Motor neuron (in vitro differentiated cells): ENCODE measurements at regions not wholly inside any gene's neighbourhood (a gene's known extent, or its start where the extent isn't known, plus 50 kb on each side); places are given as distances from the start of the nearest gene placed in this dataset.

Experiments
- ATAC-seq, 8 experiments: fragments of 200-7000 bp; cut with Tn5 transposase; replicated peaks in 6 of 8; 2 replicates each; pipeline ENCODE4 v1.8.0; 2021; ENCODE audit warnings: mild to moderate bottlenecking in 8 of 8, moderate library complexity in 8 of 8
- H3K27ac ChIP-seq, 2 donors: fragments of 250-450 bp; sonication (Bioruptor Pico); 2 replicates each; pipeline ENCODE4 v1.9.0; 2021; ENCODE audit warnings: antibody characterized with exemption in 2 of 2, mild to moderate bottlenecking in 2 of 2, moderate library complexity in 1 of 2
- H3K4me1 ChIP-seq, 2 donors: fragments of 250-450 bp; sonication (Bioruptor Pico); replicated peaks in 1 of 2; 2 replicates each; pipeline ENCODE4 v1.6.1; 2021; ENCODE audit warnings: antibody characterized with exemption in 2 of 2, mild to moderate bottlenecking in 2 of 2, moderate library complexity in 1 of 2
- H3K4me3 ChIP-seq, 5 donors: fragments of 250-450 bp; sonication (Bioruptor Pico); 2 replicates each; pipeline ENCODE4 v1.9.0; 2021; ENCODE audit warnings: antibody characterized with exemption in 5 of 5, mild to moderate bottlenecking in 5 of 5, moderate library complexity in 4 of 5
- WGBS, 10 experiments: fragments of 450-650 bp; shearing (Covaris generic); methylation state at CpG; one replicate each; pipeline ENCODE4 v1.0.0; 2022; 5-methylcytosine and 5-hydroxymethylcytosine counted together
- in situ Hi-C, 9 experiments: fragments of 400-800 bp; cut with MboI; loops; one replicate each; pipeline ENCODE4 v1.15.0; 2021; ENCODE audit warnings: low sequenced_read_pairs in 9 of 9, low pct_unique_long_range_greater_than_20kb in 2 of 9; ENCODE audit not compliant: unreplicated experiment in 9 of 9

DNA sequence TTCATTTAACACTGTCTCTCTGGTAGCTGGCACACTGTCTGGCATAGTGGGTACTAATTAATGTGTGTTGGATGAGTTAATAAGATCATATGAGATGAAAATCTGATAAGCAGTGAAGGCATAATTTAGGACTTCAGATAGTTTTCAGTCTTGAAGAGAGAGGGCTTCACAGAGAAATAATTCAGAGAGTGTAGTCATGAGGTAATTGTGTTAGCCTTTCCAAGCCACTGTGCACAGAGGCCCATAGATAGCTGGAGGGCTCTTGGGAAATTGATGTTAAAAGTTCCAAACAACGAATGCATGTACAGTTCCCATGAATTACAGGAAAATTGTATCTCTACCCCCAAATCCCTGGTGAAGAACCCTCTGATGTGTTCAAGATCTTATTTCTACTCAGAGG lies 133.8 kb upstream of the HMGA2 start:
- ATAC-seq = no peak
- H3K4me1 ChIP-seq = no peaks in the 10 kb centered on the region
- no peak overlapping the region for H3K27ac ChIP-seq
- H3K4me3 ChIP-seq = no peak overlapping the region
- WGBS, 10 experiments = 57 to 83% (median 71%) methylated on average over 1 of the region's 1 CpG; no CpG with 5 or more reads in 7 of the 10 experiments
- in situ Hi-C loops = loop anchor here in 1 of 9 experiments (25.0 kb wide), 1 partner anchor 378 kb away; no protein-coding TSS in a partner anchor

DNA sequence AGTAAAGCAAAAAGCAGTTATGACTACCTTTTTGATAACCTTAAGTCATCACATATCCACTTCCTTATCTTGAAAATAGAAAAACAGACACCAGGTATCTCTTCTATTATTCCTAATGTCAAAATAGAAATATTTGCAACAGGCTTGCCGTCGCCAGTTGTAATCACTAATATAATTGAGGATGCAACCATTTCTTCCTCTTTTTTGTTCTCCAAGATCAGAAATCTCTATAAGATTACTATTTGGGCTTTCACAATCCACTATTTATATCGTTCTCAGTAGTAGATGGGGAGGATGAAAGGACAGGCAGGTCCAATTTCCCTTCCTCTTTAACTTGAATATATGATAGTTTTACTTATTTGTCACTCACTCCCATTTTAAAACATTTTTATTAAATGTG lies 130.2 kb upstream of the HMGA2 start:
- WGBS, 10 experiments = 74 to 100% (median 89%) methylated on average over 1 to 3 of the region's 3 CpGs
- H3K27ac ChIP-seq = no peak overlapping the region
- in situ Hi-C loops = loop anchor here in 1 of 9 experiments (25.0 kb wide), 1 partner anchor 382 kb away; no protein-coding TSS in a partner anchor
- H3K4me1 ChIP-seq = no peaks in the 10 kb centered on the region
- no peak for ATAC-seq
- no peak overlapping the region for H3K4me3 ChIP-seq

DNA sequence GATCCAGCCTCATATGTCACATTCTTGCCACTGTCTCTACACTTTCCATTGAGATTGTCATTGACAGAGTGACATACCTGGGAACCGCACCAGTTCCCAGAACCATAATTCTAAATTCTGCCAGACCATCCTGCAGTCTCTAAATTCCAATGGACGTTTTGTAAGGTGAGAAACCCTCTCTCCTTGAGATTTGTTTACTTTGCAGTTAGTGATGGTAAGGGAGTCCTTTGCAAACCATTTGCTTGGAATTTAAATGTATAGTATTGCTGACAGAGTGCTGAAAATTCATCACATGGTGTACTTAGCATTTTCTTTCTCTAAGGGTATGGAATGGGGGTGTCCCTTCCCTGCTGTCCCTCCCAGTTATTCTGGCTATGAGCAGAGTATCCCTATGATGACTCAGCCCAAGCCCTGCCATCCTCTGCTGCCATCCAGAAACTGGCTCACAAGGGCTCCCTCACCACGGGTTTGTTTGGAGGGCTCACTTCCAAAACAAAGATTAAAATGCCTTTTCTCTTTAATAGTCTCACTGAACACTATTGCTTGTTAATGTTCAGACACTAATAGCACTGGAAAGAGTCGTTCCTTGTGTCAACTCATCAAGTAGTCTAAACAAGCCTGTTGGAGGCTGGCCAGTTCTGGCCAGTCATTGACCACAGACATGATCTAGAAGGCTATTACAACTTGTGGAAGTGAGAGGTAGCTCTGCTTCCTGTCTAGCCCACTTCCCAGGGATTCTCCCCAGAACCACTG lies 129.0 kb upstream of the HMGA2 start:
- in situ Hi-C loops = loop anchor here in 1 of 9 experiments (25.0 kb wide), 1 partner anchor 383 kb away; no protein-coding TSS in a partner anchor
- 7 to 69% (median 27%) methylated on average over 1 to 4 of the region's 4 CpGs; no CpG with 5 or more reads in 1 of the 10 experiments for WGBS, 10 experiments
- no peak overlapping the region for H3K27ac ChIP-seq
- no peaks in the 10 kb centered on the region for H3K4me1 ChIP-seq
- ATAC-seq = peak in 6 of 8 experiments; percentile 74 to 99 (median 94)
- no peak overlapping the region for H3K4me3 ChIP-seq

DNA sequence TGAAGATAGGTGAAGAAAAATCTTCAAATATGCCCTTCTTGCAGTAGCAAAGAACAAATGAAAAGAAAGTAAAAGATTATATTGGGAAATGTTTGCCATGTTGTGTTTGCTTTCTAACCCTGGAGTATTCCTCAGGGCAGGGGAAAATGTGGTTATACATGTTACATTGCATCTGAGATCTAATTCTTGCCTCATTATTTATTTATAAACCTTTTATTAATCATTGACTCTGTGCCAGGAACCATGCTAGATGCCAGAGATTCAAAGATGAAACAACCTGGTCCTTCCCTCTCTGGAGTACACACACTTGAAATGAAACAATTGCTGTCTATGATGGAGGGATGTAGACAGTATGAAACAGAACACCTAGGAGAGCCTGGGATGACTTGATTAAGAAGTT lies 128.1 kb upstream of the HMGA2 start:
- in situ Hi-C loops = loop anchor here in 1 of 9 experiments (25.0 kb wide), 1 partner anchor 384 kb away; no protein-coding TSS in a partner anchor
- H3K4me3 ChIP-seq = no peak overlapping the region
- no peak overlapping the region for H3K27ac ChIP-seq
- no peak for ATAC-seq
- H3K4me1 ChIP-seq = no peaks in the 10 kb centered on the region

DNA sequence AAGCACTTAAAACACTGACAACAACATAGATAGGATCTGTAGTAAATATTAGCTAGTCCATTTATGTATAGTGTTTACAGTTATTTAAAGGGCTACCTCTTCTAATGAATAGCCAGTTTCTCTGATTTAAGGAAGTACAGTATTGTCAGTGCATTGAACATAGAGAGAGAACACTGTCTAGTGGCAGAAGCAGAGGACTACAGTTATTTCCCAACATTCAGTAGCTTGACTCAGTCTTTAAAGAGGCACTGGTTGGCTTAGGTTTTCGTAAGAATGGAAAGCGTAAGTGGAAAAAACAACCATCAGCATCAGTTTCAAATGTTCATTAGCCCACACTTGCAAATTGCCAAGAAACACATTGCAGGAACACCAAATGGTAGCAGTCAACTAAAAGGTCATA lies 125.0 kb upstream of the HMGA2 start:
- WGBS, 10 experiments = 40 to 100% (median 88%) methylated on average over 1 to 2 of the region's 2 CpGs; no CpG with 5 or more reads in 1 of the 10 experiments
- H3K27ac ChIP-seq = no peak overlapping the region
- no peak overlapping the region for H3K4me3 ChIP-seq
- in situ Hi-C loops = loop anchor here in 1 of 9 experiments (25.0 kb wide), 1 partner anchor 387 kb away; no protein-coding TSS in a partner anchor
- no peaks in the 10 kb centered on the region for H3K4me1 ChIP-seq
- peak in 2 of 8 experiments; percentile 30 to 36 for ATAC-seq

GRCh38 chr12:65703176-65703575 lies 121.1 kb upstream of the HMGA2 start:
- ATAC-seq = no peak
- WGBS, 10 experiments = 89 to 100% (median 96%) methylated on average over 3 to 5 of the region's 5 CpGs
- Histone ChIP-seq H3K27ac (no peak overlapping the region), H3K4me3 (no peak overlapping the region), H3K4me1 (no peaks in the 10 kb centered on the region)
- in situ Hi-C loops = loop anchor here in 2 of 9 experiments (25.0 kb wide), 2 partner anchors 391 to 409 kb away; no protein-coding TSS in a partner anchor

DNA sequence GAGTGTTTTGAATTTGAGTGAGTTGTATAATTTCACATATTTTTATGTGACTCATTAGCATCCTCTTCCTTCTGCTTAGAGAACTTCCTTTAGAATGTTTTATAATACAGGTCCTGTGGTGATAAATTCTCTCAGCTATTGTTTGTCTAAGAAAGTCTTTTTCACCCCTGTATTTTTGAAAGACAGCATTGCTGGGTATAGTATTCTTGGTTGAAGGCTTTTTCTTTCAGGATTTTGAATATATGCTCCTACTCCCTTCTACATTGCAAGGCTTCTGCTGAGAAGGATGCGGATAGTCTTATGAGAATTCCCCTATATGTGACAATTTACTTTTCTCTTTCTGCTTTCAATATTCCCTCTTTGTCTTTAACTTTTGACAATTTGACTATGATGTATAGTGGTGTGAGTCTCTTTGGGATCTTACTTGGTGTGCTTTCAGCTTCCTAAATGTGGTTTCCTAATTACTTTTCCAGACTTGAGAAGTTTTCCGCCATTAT lies 118.9 kb upstream of the HMGA2 start:
- in situ Hi-C loops = loop anchor here in 2 of 9 experiments (25.0 kb wide), 2 partner anchors 393 to 407 kb away; no protein-coding TSS in a partner anchor
- no peak for ATAC-seq
- Histone ChIP-seq H3K4me3 (no peak overlapping the region), H3K4me1 (no peaks in the 10 kb centered on the region), H3K27ac (no peak overlapping the region)
- 55 to 100% (median 100%) methylated on average over 1 to 2 of the region's 2 CpGs for WGBS, 10 experiments

DNA sequence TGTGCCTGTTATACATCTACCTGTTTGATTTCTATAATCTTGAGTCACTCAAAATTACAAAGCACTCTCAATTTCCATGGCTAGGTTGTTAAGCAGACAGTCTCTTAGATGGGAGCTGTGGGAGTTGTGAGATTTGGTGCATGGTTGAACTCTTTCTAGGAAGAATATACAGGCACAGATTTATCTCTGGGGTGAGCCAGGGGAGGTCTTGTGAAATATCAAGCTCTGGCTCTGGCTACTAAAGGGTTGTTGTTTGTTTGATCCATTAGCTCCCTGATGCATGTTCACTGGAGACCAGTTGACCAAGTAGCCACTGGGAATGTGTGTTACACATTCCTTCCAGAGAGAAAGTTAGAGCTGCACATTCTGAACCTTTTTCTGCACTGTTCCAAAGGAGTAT lies 117.2 kb upstream of the HMGA2 start:
- Histone ChIP-seq H3K4me1 (no peaks in the 10 kb centered on the region), H3K4me3 (no peak overlapping the region), H3K27ac (no peak overlapping the region)
- ATAC-seq = no peak
- in situ Hi-C loops = loop anchor here in 2 of 9 experiments (25.0 kb wide), 2 partner anchors 395 to 405 kb away; no protein-coding TSS in a partner anchor

DNA sequence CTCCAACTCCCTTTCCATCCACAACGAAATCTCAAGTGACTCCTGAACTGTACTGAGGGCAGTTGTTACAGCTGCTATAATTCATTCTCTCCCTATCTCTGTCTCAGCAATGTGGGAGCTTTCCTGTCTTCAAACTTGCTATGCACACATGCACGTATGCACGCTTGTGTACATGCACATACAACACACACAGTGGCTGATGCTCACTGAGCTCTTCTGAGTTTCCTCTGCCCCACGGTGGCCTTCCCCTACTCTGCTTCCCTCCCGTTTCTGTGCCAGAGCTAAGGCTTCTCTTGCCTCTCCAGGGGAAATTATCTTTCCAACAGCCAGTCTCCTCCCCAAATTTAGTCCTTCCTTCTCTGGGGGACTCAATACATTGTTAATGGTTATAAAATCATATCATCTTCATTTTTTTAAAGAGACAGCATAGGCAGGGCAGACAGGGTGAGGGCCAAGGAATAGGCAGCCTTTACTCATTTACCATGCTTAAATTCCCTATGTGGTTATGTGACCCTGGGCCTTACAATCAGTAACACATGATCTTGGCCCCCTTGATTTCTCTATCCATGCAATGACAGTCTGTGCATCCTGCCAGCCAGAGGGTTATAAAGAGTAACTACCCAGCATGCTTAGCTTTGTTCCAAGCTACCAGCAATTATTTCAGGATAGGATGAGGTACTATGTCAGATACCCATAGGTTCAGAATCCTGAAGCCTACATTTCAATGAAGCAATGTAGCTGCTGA lies 111.9 kb upstream of the HMGA2 start:
- in situ Hi-C loops = loop anchor here in 2 of 9 experiments (25.0 kb wide), 2 partner anchors 400 kb away; no protein-coding TSS in a partner anchor
- ATAC-seq = peak in 3 of 8 experiments; percentile 18 to 68 (median 27)
- Histone ChIP-seq H3K27ac (no peak overlapping the region), H3K4me1 (peaks cover 0 to 6% of the 10 kb centered on the region in 2 donors), H3K4me3 (no peak overlapping the region)
- 53 to 100% (median 71%) methylated on average over 1 to 4 of the region's 5 CpGs; no CpG with 5 or more reads in 3 of the 10 experiments for WGBS, 10 experiments

DNA sequence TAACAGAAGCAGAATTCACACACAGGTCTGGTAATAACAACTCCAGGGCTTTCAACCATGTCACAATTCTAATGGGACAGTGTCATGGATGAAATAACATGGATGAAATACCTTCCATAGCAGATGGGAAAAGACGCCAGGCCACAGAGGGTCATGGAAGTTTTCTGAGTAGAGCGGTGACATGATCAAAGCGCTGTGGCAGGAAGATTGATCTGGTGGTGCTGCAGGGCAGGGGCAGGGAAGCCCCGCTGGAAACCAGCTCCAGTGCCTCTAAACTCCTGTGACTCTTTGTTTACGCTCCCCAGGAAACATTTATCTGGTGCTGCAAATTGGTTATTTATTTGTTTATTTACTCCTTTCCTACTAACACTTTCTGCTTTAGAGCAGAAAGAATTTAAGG lies 108.3 kb upstream of the HMGA2 start:
- in situ Hi-C loops = loop anchor here in 2 of 9 experiments (25.0 kb wide), 2 partner anchors 396 to 404 kb away; no protein-coding TSS in a partner anchor
- no peak overlapping the region for H3K4me3 ChIP-seq
- ATAC-seq = no peak
- no peak overlapping the region for H3K27ac ChIP-seq
- 20 to 100% (median 70%) methylated on average over 1 to 5 of the region's 5 CpGs; no CpG with 5 or more reads in 3 of the 10 experiments for WGBS, 10 experiments
- H3K4me1 ChIP-seq = peaks cover 3 to 6% of the 10 kb centered on the region in 2 donors

DNA sequence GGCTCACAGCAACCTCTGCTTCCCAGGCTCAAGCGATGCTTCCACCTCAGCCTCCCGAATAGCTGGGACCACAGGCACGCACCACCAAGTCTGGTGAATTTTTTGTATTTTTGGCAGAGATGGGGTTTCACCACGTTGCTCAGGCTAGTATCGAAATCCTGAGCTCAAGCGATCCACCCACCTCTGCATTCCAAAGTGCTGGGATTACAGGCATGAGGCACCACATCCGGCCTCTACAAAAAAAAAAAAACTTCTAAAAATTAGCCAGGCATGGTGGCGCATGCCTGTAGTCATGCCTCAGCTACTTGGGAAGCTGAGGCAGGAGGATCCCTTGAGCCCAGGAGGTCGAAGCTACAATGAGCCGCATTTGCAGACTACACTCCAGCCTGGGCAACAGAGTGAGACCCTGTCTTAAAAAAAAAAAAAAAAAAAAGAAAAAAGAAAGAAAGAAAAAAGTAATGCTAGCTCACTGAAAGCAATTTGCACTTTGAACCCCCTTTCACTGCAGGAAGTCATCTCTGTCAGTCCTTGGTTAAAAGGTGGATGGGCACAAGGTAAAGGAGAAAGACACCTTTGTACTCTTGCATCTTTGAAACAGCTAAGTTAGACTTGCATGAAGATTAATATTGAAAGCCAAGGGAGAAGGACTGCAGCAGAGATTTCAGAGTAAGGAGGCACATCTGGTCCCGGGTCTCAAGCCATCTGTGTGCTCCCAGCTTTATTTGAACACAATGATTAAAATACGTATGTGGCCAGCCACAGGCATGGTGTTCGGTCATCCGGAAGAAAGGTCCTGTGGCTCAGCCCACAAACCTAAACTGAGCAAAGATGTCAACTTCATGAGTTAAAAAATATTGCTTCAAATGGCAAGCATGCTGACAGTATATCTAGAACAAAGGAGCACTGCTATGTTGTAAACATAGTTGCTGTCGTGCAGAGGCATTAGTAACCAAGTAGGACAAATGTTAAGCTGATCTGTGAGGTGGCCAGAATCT lies 103.8 kb upstream of the HMGA2 start:
- in situ Hi-C loops = loop anchor here in 2 of 9 experiments (25.0 kb wide), 2 partner anchors 392 to 408 kb away; no protein-coding TSS in a partner anchor
- WGBS, 10 experiments = 18 to 92% (median 65%) methylated on average over 4 to 13 of the region's 15 CpGs; no CpG with 5 or more reads in 1 of the 10 experiments
- Histone ChIP-seq H3K4me3 (no peak overlapping the region), H3K4me1 (peaks cover 0 to 3% of the 10 kb centered on the region in 2 donors), H3K27ac (no peak overlapping the region)
- ATAC-seq = peak in 3 of 8 experiments; percentile 24 to 79 (median 76)
